Stimulated activated CD4-positive, alpha-beta T cell treated with anti-CD3 and anti-CD28 coated beads, TNF-alpha, amount 100 ng/mL, for 4 hours (primary cell): ENCODE measurements at regions not wholly inside any gene's neighbourhood (a gene's known extent, or its start where the extent isn't known, plus 50 kb on each side); places are given as distances from the start of the nearest gene placed in this dataset.

Experiments
- DNase-seq, 3 experiments: peaks; one replicate each; pipeline ENCODE4 v3.0.0-alpha.2; 2020; ENCODE audit warnings: low read depth in 3 of 3

DNA sequence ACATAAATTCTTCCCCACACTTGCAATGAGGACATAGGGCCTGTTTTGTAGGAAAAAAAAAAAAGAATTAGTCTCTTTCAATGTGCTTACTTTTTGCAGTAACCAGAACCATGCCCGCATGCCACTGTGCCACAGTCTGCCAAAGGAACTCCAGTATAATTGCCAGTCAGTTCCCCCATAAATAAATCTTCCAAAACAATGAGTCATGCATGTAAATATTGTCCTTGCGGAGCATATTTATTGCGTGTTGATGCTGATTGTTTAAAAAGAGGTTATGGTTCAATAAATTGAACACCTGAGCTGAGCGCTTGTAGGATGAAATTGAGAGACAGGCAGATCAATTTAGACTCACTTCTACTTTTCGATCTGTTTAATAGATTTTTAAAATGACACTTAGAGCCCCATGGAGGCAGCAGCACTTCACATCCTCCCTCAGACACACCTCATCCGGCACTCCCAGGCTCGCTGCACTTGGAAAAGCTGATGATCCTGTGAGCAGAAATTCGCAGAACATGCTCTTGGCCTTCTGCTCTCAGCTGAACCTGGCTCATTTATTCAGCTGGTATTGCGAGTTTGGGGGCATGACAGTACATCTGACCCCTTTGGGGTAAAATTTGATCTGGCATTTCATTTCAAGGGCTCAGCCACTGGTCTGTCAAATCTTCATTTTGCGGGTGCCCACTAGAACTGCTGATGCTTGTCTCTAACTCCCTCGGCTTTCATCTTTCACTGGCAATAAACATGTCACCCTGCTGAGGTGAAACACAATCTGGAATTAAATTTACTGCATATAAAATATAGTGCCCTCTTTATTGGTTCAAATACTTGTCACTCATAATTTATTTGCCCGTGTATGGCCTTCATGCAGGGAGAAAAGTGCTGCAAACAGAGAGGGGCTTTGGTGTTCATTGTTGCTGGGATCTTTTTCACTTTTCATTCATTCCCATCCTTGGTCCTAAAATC is 371.1 kb upstream of the POU3F2 start:
- DNase-seq: no peak

DNA sequence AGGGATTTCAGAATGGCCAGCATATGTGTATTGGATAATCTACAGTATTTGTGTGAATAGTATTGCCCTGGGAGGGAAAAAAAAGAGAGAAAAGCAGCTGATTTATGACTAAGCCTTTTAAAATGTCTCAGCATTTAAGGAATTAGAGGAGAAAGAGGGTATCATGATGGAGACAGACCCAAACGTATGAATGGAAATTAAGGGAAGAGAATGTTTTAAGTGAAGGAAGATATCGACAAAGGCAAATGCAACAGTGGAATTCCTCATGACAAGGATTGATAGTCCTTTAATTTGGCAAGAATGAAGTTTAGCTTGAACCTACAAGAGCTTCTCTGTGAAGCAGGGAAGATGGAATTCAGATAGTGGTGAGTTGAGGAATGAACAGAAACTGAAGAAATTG is 367.3 kb upstream of the POU3F2 start:
- no peak for DNase-seq

DNA sequence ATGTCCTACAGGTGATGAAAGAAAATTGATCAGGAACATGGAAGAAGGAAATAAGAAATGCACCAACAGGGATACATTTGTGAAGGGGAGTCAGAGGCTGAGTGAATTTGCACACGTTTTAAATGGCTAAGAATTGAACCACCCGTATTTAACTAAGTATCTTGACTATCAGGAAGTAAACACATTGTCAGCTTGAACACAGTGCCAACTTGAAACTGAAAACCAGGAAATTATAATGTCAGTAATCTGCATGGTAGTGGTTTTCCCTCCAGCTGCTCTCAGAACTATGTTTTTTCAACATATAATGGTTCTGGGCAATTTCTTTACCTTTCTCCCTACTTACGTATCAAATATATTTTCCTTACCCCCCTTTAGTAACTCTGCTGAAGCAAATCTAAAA is 366.5 kb upstream of the POU3F2 start:
- no peak for DNase-seq

GRCh38 chr6:98469141-98469540 is 365.2 kb upstream of the POU3F2 start:
- no peak for DNase-seq

GRCh38 chr6:98470821-98471220 is 363.6 kb upstream of the POU3F2 start:
- DNase-seq: no peak

- DNase-seq: no peak
Measured at GRCh38 chr6:98471444-98471843, 362.9 kb upstream of the POU3F2 start.

- DNase-seq: no peak
Measured at GRCh38 chr6:98477231-98477630, 357.1 kb upstream of the POU3F2 start.

- DNase-seq: no peak
Measured at GRCh38 chr6:98484696-98485095, 349.7 kb upstream of the POU3F2 start.

GRCh38 chr6:98485593-98485992 is 348.8 kb upstream of the POU3F2 start:
- DNase-seq: no peak

GRCh38 chr6:98486057-98486456 is 348.3 kb upstream of the POU3F2 start:
- DNase-seq: no peak

- no peak for DNase-seq
Measured at GRCh38 chr6:98487612-98488011, 346.8 kb upstream of the POU3F2 start.

DNA sequence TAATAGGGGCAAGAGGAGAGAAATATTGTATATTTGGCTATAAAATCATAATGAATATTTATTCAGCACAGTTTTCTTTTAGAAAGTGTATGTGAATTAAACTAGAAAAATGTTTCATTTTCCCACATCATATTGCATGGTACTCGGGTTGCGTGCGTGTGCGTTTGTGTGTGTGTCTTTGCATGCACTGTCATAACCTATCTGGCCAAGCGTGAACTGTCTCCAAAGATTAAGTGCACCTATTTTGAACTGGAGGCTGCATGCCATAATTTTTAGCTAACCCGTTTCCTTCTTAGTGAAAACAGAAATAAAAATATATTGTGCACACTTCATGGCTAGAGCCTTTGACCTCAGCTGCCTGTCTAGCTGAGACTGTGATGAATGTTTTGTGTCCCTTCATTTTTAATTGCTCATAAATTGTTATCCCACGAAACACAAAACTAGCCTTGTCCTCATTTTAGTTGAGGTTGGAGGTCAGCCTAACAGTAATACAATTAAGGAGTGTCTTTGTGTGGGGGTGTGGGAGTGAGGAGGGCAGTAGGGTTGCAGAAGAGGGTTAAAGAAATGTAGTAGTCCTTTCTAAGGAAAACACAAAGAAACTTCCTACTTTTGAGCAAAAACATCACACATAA is 336.1 kb upstream of the POU3F2 start:
- no peak for DNase-seq

DNA sequence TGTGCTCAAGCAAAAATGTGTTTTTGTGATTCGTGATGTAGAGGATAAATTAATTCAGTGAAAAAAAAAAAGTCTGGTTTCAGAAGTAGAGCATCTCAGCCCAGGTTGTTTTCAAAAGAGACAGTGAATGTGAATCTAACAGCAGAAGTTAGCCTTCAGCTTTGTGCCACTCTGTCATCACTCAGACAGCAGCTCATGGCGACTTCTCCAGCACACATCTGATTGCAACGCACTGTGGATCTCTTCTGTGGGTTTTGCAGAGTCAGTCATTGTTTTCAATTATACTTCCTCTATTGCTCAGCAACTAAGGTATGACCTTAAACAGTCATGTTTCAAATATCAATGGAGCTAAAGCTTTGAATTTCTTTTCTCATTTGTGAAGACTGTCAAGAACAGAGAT is 335.5 kb upstream of the POU3F2 start:
- DNase-seq: no peak

DNA sequence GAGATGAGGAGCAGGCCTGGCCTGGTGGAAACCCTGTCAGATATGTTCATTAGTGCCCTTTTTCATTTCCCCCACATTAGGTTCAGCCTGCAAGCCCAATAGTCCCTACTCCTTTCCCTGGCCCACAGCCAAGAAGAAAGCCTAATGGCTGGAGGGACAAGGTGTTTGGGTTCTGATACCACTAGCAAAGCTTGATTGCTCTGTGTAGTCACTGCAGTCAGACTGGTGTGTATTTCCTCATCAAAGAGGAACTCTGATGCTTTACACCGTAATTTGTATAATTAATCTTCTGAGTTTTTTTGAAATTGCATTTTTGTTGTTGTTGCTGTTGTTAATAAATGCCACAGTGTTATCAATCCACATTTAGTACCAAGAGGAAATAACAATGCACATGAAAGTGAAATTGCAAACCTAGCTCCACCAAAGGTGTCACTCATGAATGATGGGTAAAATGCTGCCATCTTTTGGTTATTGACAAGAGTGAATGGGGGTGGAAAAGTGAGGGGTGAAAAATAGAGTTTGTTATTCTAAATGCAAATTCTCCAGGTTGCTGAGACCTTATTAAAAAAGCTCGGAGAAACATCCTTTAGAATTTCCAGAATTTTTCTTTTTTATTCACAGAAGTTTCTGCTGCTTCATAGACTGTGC is 320.2 kb upstream of the POU3F2 start:
- DNase-seq: no peak

DNA sequence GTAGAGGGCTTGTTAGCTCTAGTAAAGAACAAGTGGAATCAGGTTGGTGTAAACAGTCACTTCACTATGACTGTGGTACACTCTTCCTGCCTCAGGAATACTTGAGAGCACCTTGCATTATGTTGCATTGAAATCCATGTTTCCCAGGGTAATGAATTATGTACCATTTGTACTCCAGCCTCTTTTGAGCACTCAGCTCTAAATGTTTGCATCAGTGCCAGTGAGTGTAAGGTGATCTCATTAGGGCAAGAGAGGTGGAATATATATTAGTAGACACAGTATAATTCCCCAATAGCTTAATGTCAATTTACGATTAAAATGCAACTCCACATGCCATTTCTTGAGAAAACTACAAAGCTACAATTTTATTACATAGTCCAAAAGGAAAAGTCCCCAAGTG is 319.6 kb upstream of the POU3F2 start:
- no peak for DNase-seq

GRCh38 chr6:98516206-98516605 is 318.2 kb upstream of the POU3F2 start:
- no peak for DNase-seq

DNA sequence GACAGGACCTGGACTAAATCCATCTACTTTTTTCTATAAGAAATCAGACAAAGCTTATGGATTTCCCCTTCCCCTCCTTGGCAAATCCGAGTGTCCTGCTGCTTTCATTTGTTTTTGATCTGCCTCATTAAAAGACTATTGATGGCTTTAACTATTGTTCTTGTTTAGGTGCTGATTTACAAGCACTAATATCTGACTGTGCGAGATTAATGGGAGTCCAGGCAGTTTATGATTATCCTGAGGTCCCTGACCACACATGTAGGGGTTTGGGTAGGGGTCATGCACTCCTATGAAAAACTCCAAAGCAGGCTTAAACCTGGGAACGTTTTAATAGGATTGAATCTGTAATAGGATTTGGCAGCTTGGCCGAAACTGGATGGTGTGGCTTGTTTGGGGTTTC is 317.5 kb upstream of the POU3F2 start:
- DNase-seq: no peak

DNA sequence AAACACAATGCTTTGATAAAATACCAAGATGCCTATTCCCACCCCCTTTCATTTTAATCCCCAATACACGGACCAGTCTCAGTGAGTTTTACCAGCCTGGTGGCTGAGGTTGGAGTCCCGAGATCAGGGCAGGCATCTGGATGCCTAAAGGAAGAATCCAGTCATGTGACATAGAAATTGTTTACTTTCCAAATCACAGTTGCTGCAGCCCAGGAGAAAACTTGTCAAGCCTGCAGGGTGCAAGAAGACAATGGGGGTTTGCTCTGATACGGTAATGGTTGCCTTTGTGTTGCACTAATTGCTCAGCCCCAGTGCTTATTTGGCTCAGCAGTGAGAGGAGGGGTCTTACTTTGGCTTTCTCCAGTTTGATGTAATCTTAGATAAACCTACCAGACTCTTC is 308.5 kb upstream of the POU3F2 start:
- DNase-seq: no peak

- no peak for DNase-seq
Measured at GRCh38 chr6:98526465-98526864, 307.9 kb upstream of the POU3F2 start.

DNA sequence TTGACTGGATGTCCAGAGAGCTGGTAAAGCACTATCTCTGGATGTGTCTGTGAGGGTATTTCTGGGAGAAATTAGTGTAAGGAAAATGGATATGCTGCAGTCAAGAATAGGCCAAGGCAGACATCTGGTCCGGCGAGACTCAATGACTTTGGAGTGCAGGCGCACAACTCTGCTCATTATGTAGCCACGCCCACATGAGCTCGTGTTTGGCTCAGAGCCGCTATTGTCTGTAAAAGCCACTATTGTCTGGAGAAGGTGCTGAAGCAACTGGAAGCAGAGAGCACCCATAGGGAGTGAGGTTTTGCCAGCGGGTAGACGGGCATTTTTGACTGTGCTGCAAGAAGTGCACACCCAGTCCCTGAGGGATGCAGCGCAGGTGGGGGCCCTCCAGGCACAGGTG is 305.0 kb upstream of the POU3F2 start:
- no peak for DNase-seq

DNA sequence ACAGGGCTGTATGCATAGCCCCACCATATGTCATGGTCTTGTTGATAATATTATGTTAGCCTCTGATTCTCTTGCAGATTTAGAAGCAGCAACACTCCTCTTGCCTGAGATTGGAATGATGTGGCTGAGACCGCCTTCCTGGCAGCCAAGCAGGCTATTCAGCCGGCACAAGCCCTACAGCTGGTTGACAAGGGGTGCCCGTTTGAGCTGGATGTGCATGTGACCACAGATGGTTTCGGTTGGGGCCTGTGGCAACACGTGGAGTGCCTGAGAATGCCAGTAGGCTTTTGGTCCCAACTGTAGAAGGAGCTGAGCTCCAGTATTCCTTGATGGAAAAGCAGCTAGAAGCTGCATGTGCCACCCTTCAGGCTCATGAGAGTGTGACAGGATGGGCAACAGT is 303.6 kb upstream of the POU3F2 start:
- DNase-seq: no peak

GRCh38 chr6:98532004-98532403 is 302.4 kb upstream of the POU3F2 start:
- no peak for DNase-seq

DNA sequence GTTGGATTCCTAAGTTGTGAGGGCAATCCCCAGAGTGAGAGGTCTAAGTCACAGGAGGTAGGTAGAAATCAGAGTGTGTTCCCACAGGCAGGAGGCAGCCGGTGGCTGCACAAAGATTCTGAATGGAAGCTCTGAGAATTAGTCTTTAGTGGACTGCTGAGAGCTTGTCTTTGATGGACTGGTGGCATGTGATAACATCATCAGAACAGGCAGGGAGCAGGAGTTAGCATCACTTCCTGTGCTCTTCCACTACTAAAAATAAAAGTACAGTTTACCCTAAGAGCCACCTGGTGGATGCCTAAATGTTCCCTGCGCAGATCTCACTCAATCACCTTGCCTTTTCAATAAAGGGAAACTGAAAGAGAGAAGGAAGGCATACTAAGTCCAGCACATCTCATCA is 294.6 kb upstream of the POU3F2 start:
- no peak for DNase-seq
